ENCODE measurements at regions not wholly inside any gene's neighbourhood (a gene's known extent, or its start where the extent isn't known, plus 50 kb on each side); places are given as distances from the start of the nearest gene placed in this dataset.

DNA sequence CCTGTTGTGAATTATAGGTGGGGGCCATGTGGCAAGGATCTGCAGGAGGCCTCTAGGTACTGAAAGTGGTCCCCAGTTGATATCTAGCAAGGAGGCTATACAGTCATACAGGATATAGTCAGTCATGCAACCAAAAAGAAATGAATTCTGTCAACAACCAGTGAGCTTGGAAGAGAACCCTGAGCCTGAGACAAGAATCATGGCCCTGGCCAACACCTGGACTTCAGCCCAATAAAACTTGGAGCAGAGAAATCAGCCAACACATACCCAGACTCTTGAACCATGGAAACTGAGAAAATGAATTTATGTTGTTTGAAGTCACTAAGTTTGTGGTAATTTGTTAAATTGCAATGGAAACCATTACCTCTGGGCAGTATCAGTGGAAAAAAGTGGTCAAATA lies 370.2 kb downstream of the KIF16B start:
- TF ChIP-seq, protein P1, sequence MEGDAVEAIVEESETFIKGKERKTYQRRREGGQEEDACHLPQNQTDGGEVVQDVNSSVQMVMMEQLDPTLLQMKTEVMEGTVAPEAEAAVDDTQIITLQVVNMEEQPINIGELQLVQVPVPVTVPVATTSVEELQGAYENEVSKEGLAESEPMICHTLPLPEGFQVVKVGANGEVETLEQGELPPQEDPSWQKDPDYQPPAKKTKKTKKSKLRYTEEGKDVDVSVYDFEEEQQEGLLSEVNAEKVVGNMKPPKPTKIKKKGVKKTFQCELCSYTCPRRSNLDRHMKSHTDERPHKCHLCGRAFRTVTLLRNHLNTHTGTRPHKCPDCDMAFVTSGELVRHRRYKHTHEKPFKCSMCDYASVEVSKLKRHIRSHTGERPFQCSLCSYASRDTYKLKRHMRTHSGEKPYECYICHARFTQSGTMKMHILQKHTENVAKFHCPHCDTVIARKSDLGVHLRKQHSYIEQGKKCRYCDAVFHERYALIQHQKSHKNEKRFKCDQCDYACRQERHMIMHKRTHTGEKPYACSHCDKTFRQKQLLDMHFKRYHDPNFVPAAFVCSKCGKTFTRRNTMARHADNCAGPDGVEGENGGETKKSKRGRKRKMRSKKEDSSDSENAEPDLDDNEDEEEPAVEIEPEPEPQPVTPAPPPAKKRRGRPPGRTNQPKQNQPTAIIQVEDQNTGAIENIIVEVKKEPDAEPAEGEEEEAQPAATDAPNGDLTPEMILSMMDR (IDR thresholded peaks at IDR 0.05 in 2 of 3, conservative IDR thresholded peaks at IDR 0.05 in 1 of 3; ENCODE audit: insufficient read depth in 2 of 3, low read depth in 1 of 3, low read length in 3 of 3): no peak
- no peak for TF ChIP-seq POLR2A (conservative IDR thresholded peaks at IDR 0.05)
- TF ChIP-seq ZZZ3 (IDR thresholded peaks at IDR 0.05): no peak
- TF ChIP-seq CHD2 (IDR thresholded peaks at IDR 0.05; ENCODE audit: low read depth, low read length): no peak

Data from K562 (cell line).